Left lung (tissue), 4 donors: ENCODE measurements at regions not wholly inside any gene's neighbourhood (a gene's known extent, or its start where the extent isn't known, plus 50 kb on each side); places are given as distances from the start of the nearest gene placed in this dataset.

Experiments used
- ATAC-seq: fragments of 200-7000 bp; cut with Tn5 transposase; one replicate; pipeline ENCODE4 v1.9.1; 2020; ENCODE audit warnings: moderate library complexity
- DNase-seq, 4 donors: peaks; one replicate each; pipeline ENCODE4 v3.0.0-alpha.2; 2013 to 2020
- H3K27ac ChIP-seq, 2 donors: fragments of 200-600 bp; sonication (generic) in 1 of 2; one replicate each; pipeline versions ENCODE4 v1.5.0 to v1.8.0; 2020 to 2021
- H3K27me3 ChIP-seq, 2 donors: fragments of 200-600 bp; sonication (generic) in 1 of 2; one replicate each; pipeline versions ENCODE4 v1.5.0 to v1.8.0; 2020 to 2021
- H3K36me3 ChIP-seq, 2 donors: fragments of 200-600 bp; sonication (generic) in 1 of 2; one replicate each; pipeline versions ENCODE4 v1.5.0 to v1.8.0; 2020 to 2021
- H3K4me1 ChIP-seq, 2 donors: fragments of 200-600 bp; one replicate each; pipeline ENCODE4 v1.8.0; 2021
- H3K4me3 ChIP-seq, 2 donors: fragments of 200-600 bp; sonication (generic) in 1 of 2; one replicate each; pipeline versions ENCODE4 v1.5.0 to v1.8.0; 2020 to 2021; ENCODE audit warnings: mild to moderate bottlenecking in 1 of 2
- H3K9me3 ChIP-seq, 2 donors: fragments of 200-600 bp; sonication (generic) in 1 of 2; one replicate each; pipeline versions ENCODE4 v1.5.0 to v1.8.0; 2020 to 2021
- CTCF ChIP-seq, 2 donors: fragments of 200-600 bp; sonication (generic) in 1 of 2; IDR thresholded peaks; one replicate each; pipeline versions ENCODE4 v1.5.0 to v1.8.0; 2021; ENCODE audit warnings: antibody characterized with exemption in 2 of 2
- intact Hi-C, 2 donors: fragments of 100-400 bp; cut with DNase I; formaldehyde crosslinking; loops; one replicate each; pipeline versions ENCODE4 v1.11.2 to v1.14.2; 2022
- donor health status: DM: no; HTN: yes; CAD: no.
- donor health status: DM: no; HTN: no; CAD: no.

- intact Hi-C loops: no loop called here
- no peaks in the 10 kb centered on the region for H3K9me3 ChIP-seq
- H3K27me3 ChIP-seq: no peaks in the 10 kb centered on the region
- TF ChIP-seq CTCF (IDR thresholded peaks at IDR 0.05): no peak
- no peak overlapping the region for H3K4me3 ChIP-seq
- no peak overlapping the region for H3K27ac ChIP-seq
- no peak for DNase-seq
- H3K36me3 ChIP-seq: no peaks in the 10 kb centered on the region
- H3K4me1 ChIP-seq: peaks cover 0 to 14% of the 10 kb centered on the region in 2 donors
- ATAC-seq: no peak
These were observed 65.9 kb upstream of the ATP5PO start for GRCh38 chr21:33981391-33982101.

GRCh38 chr21:33980276-33980916 is 64.8 kb upstream of the ATP5PO start:
- no peak for DNase-seq
- H3K27me3 ChIP-seq: no peaks in the 10 kb centered on the region
- no peak for TF ChIP-seq CTCF (IDR thresholded peaks at IDR 0.05)

GRCh38 chr21:33978585-33978984 is 63.0 kb upstream of the ATP5PO start:
- Histone ChIP-seq H3K36me3 (no peaks in the 10 kb centered on the region), H3K9me3 (no peaks in the 10 kb centered on the region), H3K27ac (no peak overlapping the region), H3K27me3 (no peaks in the 10 kb centered on the region), H3K4me3 (no peak overlapping the region), H3K4me1 (peaks cover 6 to 30% of the 10 kb centered on the region in 2 donors)
- intact Hi-C loops: no loop called here
- no peak for TF ChIP-seq CTCF (IDR thresholded peaks at IDR 0.05)
- DNase-seq (no peak), ATAC-seq (no peak)

More at GRCh38 chr21:33980276-33980916, 64.8 kb upstream of the ATP5PO start:
- Histone ChIP-seq H3K4me1 (peaks cover 6 to 24% of the 10 kb centered on the region in 2 donors), H3K36me3 (no peaks in the 10 kb centered on the region), H3K9me3 (no peaks in the 10 kb centered on the region), H3K4me3 (no peak overlapping the region), H3K27ac (no peak overlapping the region)
- intact Hi-C loops: no loop called here
- no peak for ATAC-seq

GRCh38 chr21:33977721-33978369 is 62.2 kb upstream of the ATP5PO start:
- Histone ChIP-seq H3K27me3 (no peaks in the 10 kb centered on the region), H3K4me1 (peaks cover 6 to 30% of the 10 kb centered on the region in 2 donors), H3K27ac (peak overlapping the region in 1 of 2 donors; percentile 75), H3K36me3 (no peaks in the 10 kb centered on the region), H3K9me3 (no peaks in the 10 kb centered on the region), H3K4me3 (no peak overlapping the region)
- no peak for TF ChIP-seq CTCF (IDR thresholded peaks at IDR 0.05)
- ATAC-seq: no peak
- DNase-seq: no peak
- intact Hi-C loops: no loop called here
